K562 (cell line): ENCODE measurements at regions not wholly inside any gene's neighbourhood (a gene's known extent, or its start where the extent isn't known, plus 50 kb on each side); places are given as distances from the start of the nearest gene placed in this dataset.

Experiments used
- ATAC-seq: fragments of 200-7000 bp; cut with Tn5 transposase; 3 replicates; pipeline ENCODE4 v1.9.1; 2020; ENCODE audit warnings: moderate library complexity
- BruUV-seq: library from RNA; stranded (reverse); fragments of 400-500 nt; replicated peaks from 2 replicates; lab custom pipeline; 2021; lab: Mats Ljungman, UMichigan
- CTCF ChIA-PET: fragments of 300-600 bp; formaldehyde crosslinking; extraction: SDS; loops from one replicate; lab custom pipeline; 2021; ENCODE audit warnings: low intra/inter-chr PET ratio; lab: Yijun Ruan, JAX
- POLR2A ChIA-PET: fragments of 300-600, 350-650 bp; sonication (Branson Sonifier 250); formaldehyde crosslinking; extraction: SDS; loops from one replicate; lab custom pipeline; 2021; ENCODE audit warnings: antibody characterized with exemption, inconsistent platforms; lab: Yijun Ruan, JAX
- DNase-seq, 4 experiments: peaks; one replicate each; pipeline versions ENCODE4 v3.0.0 to v3.0.0-alpha.2; 2011 to 2018; ENCODE audit warnings: low spot score in 3 of 4, mixed read lengths in 3 of 4; ENCODE audit errors: extremely low read depth in 1 of 4
- FAIRE-seq: peaks from 2 replicates; lab custom pipeline; 2011; peaks lifted over from hg19 to GRCh38; lab: Jason Lieb, UNC
- H2AFZ ChIP-seq: 2 replicates; pipeline ENCODE4 v1.6.0; 2011; ENCODE audit warnings: low read depth, low read length, control low read depth, inconsistent platforms
- H3K27ac ChIP-seq: fragments of 200-600 bp; 3 replicates; pipeline ENCODE4 v1.8.0; 2011; ENCODE audit warnings: low read depth, mild to moderate bottlenecking, control low read depth, inconsistent platforms, low read length, moderate library complexity, mixed read lengths; ENCODE audit errors: extremely low read depth
- H3K27me3 ChIP-seq, 2 experiments: fragments of 300-600 bp in 1 of 2; 2 replicates in 1 of 2; 3 replicates in 1 of 2; pipeline versions ENCODE4 v1.6.0 to v1.8.0; 2011; ENCODE audit warnings: inconsistent platforms in 2 of 2, low read length in 2 of 2, mild to moderate bottlenecking in 1 of 2, mixed read lengths in 1 of 2, moderate library complexity in 1 of 2; ENCODE audit not compliant: control insufficient read depth in 2 of 2, insufficient read depth in 2 of 2
- H3K36me3 ChIP-seq: fragments of 300-600 bp; 3 replicates; pipeline ENCODE4 v1.8.0; 2011; ENCODE audit warnings: mild to moderate bottlenecking, low read length, inconsistent platforms; ENCODE audit not compliant: control insufficient read depth, insufficient read depth
- H3K4me1 ChIP-seq, 2 experiments: fragments of 200-600 bp in 1 of 2; replicated peaks in 1 of 2; 2 replicates in 1 of 2; 3 replicates in 1 of 2; pipeline versions ENCODE4 v1.5.1 to v1.8.0; 2011; ENCODE audit warnings: inconsistent platforms in 2 of 2, low read length in 2 of 2, mild to moderate bottlenecking in 1 of 2, mixed read lengths in 1 of 2, moderate library complexity in 1 of 2; ENCODE audit not compliant: control insufficient read depth in 2 of 2, insufficient read depth in 2 of 2
- H3K4me2 ChIP-seq: 2 replicates; pipeline ENCODE4 v1.6.1; 2011; ENCODE audit warnings: low read length, control low read depth, inconsistent platforms, mixed read lengths; ENCODE audit not compliant: insufficient read depth
- H3K4me3 ChIP-seq: fragments of 200-600 bp; sonication (generic), shearing (Covaris generic); 2 replicates; pipeline ENCODE4 v1.5.1; 2016; ENCODE audit warnings: control low read depth, inconsistent platforms
- H3K79me2 ChIP-seq: fragments of 200-600 bp; 3 replicates; pipeline ENCODE4 v1.8.0; 2011; ENCODE audit warnings: low read length, inconsistent platforms; ENCODE audit not compliant: control insufficient read depth, insufficient read depth
- H3K9ac ChIP-seq, 2 experiments: 2 replicates each; pipeline versions ENCODE4 v1.6.0 to v1.6.1; 2011; ENCODE audit warnings: low read depth in 2 of 2, low read length in 2 of 2, control low read depth in 1 of 2, inconsistent platforms in 1 of 2, mild to moderate bottlenecking in 1 of 2, mixed read lengths in 1 of 2; ENCODE audit not compliant: insufficient read depth in 1 of 2
- H3K9me1 ChIP-seq: one replicate; pipeline ENCODE4 v1.6.0; 2011; ENCODE audit warnings: inconsistent platforms, mild to moderate bottlenecking, low read length, moderate library complexity; ENCODE audit not compliant: control insufficient read depth, insufficient read depth
- H3K9me3 ChIP-seq: replicated peaks from 2 replicates; pipeline ENCODE4 v1.5.1; 2011; ENCODE audit warnings: low read depth, low read length, inconsistent platforms; ENCODE audit not compliant: control insufficient read depth, insufficient read depth
- H4K20me1 ChIP-seq: replicated peaks from 2 replicates; pipeline ENCODE4 v1.6.1; 2011; ENCODE audit warnings: low read length, inconsistent platforms, mixed read lengths; ENCODE audit not compliant: control insufficient read depth, insufficient read depth
- CC2D1A ChIP-seq: fragments of 450-650 bp; IDR thresholded peaks from 2 replicates; pipeline ENCODE4 v1.6.1; 2017; ENCODE audit warnings: mild to moderate bottlenecking
- CCAR2 ChIP-seq: fragments of 200-400 bp; formaldehyde crosslinking; IDR thresholded peaks from 2 replicates; pipeline ENCODE4 v1.6.1; 2017; ENCODE audit warnings: mild to moderate bottlenecking, low read depth, low read length
- CHCHD3 ChIP-seq: fragments of 250-450 bp; sonication (Bioruptor Pico); IDR thresholded peaks from 2 replicates; pipeline ENCODE4 v2.1.2; 2022; ENCODE audit warnings: mild to moderate bottlenecking
- COPS2 ChIP-seq: fragments of 450-650 bp; conservative IDR thresholded peaks from 2 replicates; pipeline ENCODE4 v1.6.1; 2016; ENCODE audit warnings: mild to moderate bottlenecking, moderate library complexity
- ESRRA ChIP-seq: fragments of 450-650 bp; IDR thresholded peaks from 2 replicates; pipeline ENCODE4 v1.6.1; 2014; ENCODE audit warnings: low read depth, mild to moderate bottlenecking, moderate library complexity, borderline replicate concordance
- ETV1 ChIP-seq: fragments of 450-650 bp; conservative IDR thresholded peaks from 2 replicates; pipeline ENCODE4 v1.6.1; 2016; ENCODE audit warnings: missing genetic modification characterization, control low read depth, low read depth, missing compliant biosample characterization
- HMG20A ChIP-seq: fragments of 450-650 bp; formaldehyde crosslinking; conservative IDR thresholded peaks from 2 replicates; pipeline ENCODE4 v1.4.0; 2020; ENCODE audit warnings: mild to moderate bottlenecking, mixed read lengths
- IFI16 ChIP-seq: fragments of 250-450 bp; sonication (Bioruptor Pico); IDR thresholded peaks from 2 replicates; pipeline ENCODE4 v2.1.2; 2022; ENCODE audit warnings: mild to moderate bottlenecking, inconsistent platforms
- RBM17 ChIP-seq: fragments of 200-400 bp; formaldehyde crosslinking; IDR thresholded peaks from 2 replicates; pipeline ENCODE4 v1.6.1; 2017; ENCODE audit warnings: low read depth, mild to moderate bottlenecking, low read length, borderline replicate concordance
- SRSF7 ChIP-seq: fragments of 200-400 bp; formaldehyde crosslinking; optimal IDR thresholded peaks from 2 replicates; pipeline ENCODE3; 2017; ENCODE audit warnings: mild to moderate bottlenecking, low read depth, low read length
- ZBTB9 ChIP-seq: fragments of 450-650 bp; formaldehyde crosslinking; IDR thresholded peaks from 2 replicates; pipeline ENCODE4 v1.4.0; 2020; ENCODE audit warnings: mild to moderate bottlenecking, moderate library complexity
- ZKSCAN8 ChIP-seq: fragments of 200-800 bp; sonication (Bioruptor generic); IDR thresholded peaks from 2 replicates; pipeline ENCODE4 v1.6.1; 2016; ENCODE audit warnings: missing genetic modification characterization, missing compliant biosample characterization
- ZNF239 ChIP-seq: fragments of 250-450 bp; sonication (Bioruptor Pico); IDR thresholded peaks from 2 replicates; pipeline ENCODE4 v1.4.0; 2020; ENCODE audit warnings: mild to moderate bottlenecking
- WGBS: fragments of 100-300 bp; shearing (Covaris generic); methylation state at CpG from one replicate; pipeline ENCODE4 v1.1.6; 2016; ENCODE audit warnings: low coverage, mixed read lengths; ENCODE audit not compliant: insufficient coverage; ENCODE audit errors: missing lambda C conversion rate; 5-methylcytosine and 5-hydroxymethylcytosine counted together
- in situ Hi-C: fragments of 300-500 bp; cut with MboI; formaldehyde crosslinking; loops from 4 replicates; pipeline ENCODE4 v1.15.0; 2018; ENCODE audit warnings: inconsistent platforms, mixed read lengths
- intact Hi-C: fragments of 100-400 bp; cut with micrococcal nuclease; formaldehyde crosslinking; loops from 2 replicates; pipeline ENCODE4 v1.14.2; 2022
- TF ChIP-seq, protein P1 (sequence below): sonication (generic); formaldehyde crosslinking; IDR thresholded peaks from 2 replicates; pipeline ENCODE4 v1.8.1; 2023; ENCODE audit warnings: mild to moderate bottlenecking, missing genetic modification reagents
- TF ChIP-seq, protein P2 (sequence below): fragments of 250-450 bp; sonication (Bioruptor Pico); IDR thresholded peaks from 2 replicates; pipeline ENCODE4 v1.4.0; 2020; ENCODE audit warnings: mild to moderate bottlenecking, moderate library complexity, borderline replicate concordance

GRCh38 chr19:29266001-29266400 is 53.0 kb upstream of the UQCRFS1 start (continued):
- TF ChIP-seq, protein P1, sequence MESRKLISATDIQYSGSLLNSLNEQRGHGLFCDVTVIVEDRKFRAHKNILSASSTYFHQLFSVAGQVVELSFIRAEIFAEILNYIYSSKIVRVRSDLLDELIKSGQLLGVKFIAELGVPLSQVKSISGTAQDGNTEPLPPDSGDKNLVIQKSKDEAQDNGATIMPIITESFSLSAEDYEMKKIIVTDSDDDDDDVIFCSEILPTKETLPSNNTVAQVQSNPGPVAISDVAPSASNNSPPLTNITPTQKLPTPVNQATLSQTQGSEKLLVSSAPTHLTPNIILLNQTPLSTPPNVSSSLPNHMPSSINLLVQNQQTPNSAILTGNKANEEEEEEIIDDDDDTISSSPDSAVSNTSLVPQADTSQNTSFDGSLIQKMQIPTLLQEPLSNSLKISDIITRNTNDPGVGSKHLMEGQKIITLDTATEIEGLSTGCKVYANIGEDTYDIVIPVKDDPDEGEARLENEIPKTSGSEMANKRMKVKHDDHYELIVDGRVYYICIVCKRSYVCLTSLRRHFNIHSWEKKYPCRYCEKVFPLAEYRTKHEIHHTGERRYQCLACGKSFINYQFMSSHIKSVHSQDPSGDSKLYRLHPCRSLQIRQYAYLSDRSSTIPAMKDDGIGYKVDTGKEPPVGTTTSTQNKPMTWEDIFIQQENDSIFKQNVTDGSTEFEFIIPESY (CRISPR knock-in tag) = no peak
- TF ChIP-seq ZBTB9 (no peak), ETV1 (no peak), ESRRA (no peak), CHCHD3 (no peak), IFI16 (CRISPR knock-in tag) (no peak), CCAR2 (no peak), ZKSCAN8 (CRISPR knock-in tag) (no peak)

DNA sequence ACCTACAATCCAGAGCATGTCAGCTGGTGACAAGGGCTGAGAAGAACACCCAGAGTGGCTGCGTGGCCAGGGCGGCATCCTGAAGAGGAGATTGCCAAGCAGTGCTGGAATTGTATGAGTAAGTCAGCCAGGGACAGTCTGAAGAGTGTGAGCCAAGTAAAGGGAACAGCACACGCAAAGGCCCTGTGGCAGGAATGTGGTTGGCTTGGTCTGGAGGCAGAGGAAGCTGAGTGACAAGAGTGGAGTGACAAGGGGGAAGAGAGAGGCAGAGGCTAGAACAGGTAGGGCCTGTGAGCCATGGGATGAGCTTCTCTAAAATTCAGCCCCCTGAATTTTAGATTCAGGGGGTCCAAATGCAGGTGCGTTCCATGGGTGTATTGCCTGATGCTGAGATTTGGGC is 53.7 kb upstream of the UQCRFS1 start:
- WGBS = 0% methylated on average over 4 of the region's 4 CpGs
- intact Hi-C loops (no loop called here), in situ Hi-C loops (loop anchor here (10.0 kb wide), 1 partner anchor 382 kb away; no protein-coding TSS in a partner anchor)
- 0 out of 2 replicates have a peak, but pooled peaks cover 4% of the 10 kb centered on the region for H4K20me1 ChIP-seq
- no peaks in the 10 kb centered on the region for H3K9me3 ChIP-seq
- ChIA-PET POLR2A (interaction anchor here (1.0 kb wide), 1 partner anchor 10 kb away, joined by 3 read pairs; no protein-coding TSS in a partner anchor), CTCF (no interaction called here)
- FAIRE-seq = no peak
- no peak for ATAC-seq
- no peak overlapping the region for H3K9ac ChIP-seq
- no TSS peak for BruUV-seq
- no peak overlapping the region for H3K4me3 ChIP-seq
- no peak for DNase-seq
- no peak overlapping the region for H2AFZ ChIP-seq
- H3K27me3 ChIP-seq = peaks cover 12 to 28% of the 10 kb centered on the region in 2 experiments
- no peaks in the 10 kb centered on the region for H3K79me2 ChIP-seq
- no peak overlapping the region for H3K27ac ChIP-seq
- no peaks in the 10 kb centered on the region for H3K4me1 ChIP-seq
- no peaks in the 10 kb centered on the region for H3K9me1 ChIP-seq
- no peak overlapping the region for H3K4me2 ChIP-seq
- H3K36me3 ChIP-seq = no peaks in the 10 kb centered on the region
- no peak for TF ChIP-seq RBM17
- no peak for TF ChIP-seq COPS2
- TF ChIP-seq, protein P2, sequence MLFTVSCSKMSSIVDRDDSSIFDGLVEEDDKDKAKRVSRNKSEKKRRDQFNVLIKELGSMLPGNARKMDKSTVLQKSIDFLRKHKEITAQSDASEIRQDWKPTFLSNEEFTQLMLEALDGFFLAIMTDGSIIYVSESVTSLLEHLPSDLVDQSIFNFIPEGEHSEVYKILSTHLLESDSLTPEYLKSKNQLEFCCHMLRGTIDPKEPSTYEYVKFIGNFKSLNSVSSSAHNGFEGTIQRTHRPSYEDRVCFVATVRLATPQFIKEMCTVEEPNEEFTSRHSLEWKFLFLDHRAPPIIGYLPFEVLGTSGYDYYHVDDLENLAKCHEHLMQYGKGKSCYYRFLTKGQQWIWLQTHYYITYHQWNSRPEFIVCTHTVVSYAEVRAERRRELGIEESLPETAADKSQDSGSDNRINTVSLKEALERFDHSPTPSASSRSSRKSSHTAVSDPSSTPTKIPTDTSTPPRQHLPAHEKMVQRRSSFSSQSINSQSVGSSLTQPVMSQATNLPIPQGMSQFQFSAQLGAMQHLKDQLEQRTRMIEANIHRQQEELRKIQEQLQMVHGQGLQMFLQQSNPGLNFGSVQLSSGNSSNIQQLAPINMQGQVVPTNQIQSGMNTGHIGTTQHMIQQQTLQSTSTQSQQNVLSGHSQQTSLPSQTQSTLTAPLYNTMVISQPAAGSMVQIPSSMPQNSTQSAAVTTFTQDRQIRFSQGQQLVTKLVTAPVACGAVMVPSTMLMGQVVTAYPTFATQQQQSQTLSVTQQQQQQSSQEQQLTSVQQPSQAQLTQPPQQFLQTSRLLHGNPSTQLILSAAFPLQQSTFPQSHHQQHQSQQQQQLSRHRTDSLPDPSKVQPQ = no peak
- no peak for TF ChIP-seq SRSF7
- TF ChIP-seq CC2D1A = no peak
- no peak for TF ChIP-seq ZNF239 (CRISPR knock-in tag)
- TF ChIP-seq HMG20A (CRISPR knock-in tag) = no peak
